Cerebellar cortex (tissue), 1 donor: ENCODE measurements at regions not wholly inside any gene's neighbourhood (a gene's known extent, or its start where the extent isn't known, plus 50 kb on each side); places are given as distances from the start of the nearest gene placed in this dataset.
A peak's percentile ranks its signal among the peaks of the same experiment; 100 is the strongest.

ENCODE experiments used
- DNase-seq: peaks from one replicate; pipeline ENCODE4 v3.0.0-alpha.2; 2015; ENCODE audit warnings: low spot score

GRCh38 chr2:122884889-122885288 is 1129.4 kb downstream of the TSN start:
- DNase-seq, result no peak

- DNase-seq, result no peak
Measured at GRCh38 chr2:122885436-122885835, 1130.0 kb downstream of the TSN start.

GRCh38 chr2:122886479-122887145 is 1131.2 kb downstream of the TSN start:
- DNase-seq, result no peak

GRCh38 chr2:122899614-122900013 is 1125.5 kb upstream of the CNTNAP5 start:
- no peak for DNase-seq

GRCh38 chr2:122905431-122905830 is 1119.7 kb upstream of the CNTNAP5 start:
- DNase-seq, result no peak

GRCh38 chr2:122908159-122908558 is 1116.9 kb upstream of the CNTNAP5 start:
- DNase-seq, result no peak

- DNase-seq, result peak; percentile 17
Measured at GRCh38 chr2:122927197-122927596, 1097.9 kb upstream of the CNTNAP5 start.

GRCh38 chr2:122927710-122928557 is 1097.2 kb upstream of the CNTNAP5 start:
- no peak for DNase-seq

GRCh38 chr2:122929347-122929746 is 1095.7 kb upstream of the CNTNAP5 start:
- DNase-seq, result no peak

GRCh38 chr2:122935506-122935905 is 1089.6 kb upstream of the CNTNAP5 start:
- DNase-seq, result no peak

GRCh38 chr2:122939796-122940195 is 1085.3 kb upstream of the CNTNAP5 start:
- DNase-seq, result no peak

GRCh38 chr2:122949523-122949922 is 1075.6 kb upstream of the CNTNAP5 start:
- no peak for DNase-seq

GRCh38 chr2:122955776-122956175 is 1069.3 kb upstream of the CNTNAP5 start:
- DNase-seq, result no peak

- DNase-seq, result no peak
Measured at GRCh38 chr2:122960759-122961641, 1064.1 kb upstream of the CNTNAP5 start.

- no peak for DNase-seq
Measured at GRCh38 chr2:122966461-122966860, 1058.6 kb upstream of the CNTNAP5 start.

GRCh38 chr2:122977580-122977979 is 1047.5 kb upstream of the CNTNAP5 start:
- DNase-seq, result no peak

- DNase-seq, result no peak
Measured at GRCh38 chr2:122980671-122981070, 1044.4 kb upstream of the CNTNAP5 start.

GRCh38 chr2:122982936-122983335 is 1042.2 kb upstream of the CNTNAP5 start:
- DNase-seq, result no peak

GRCh38 chr2:122988395-122989221 is 1036.5 kb upstream of the CNTNAP5 start:
- no peak for DNase-seq

GRCh38 chr2:122993592-122993991 is 1031.5 kb upstream of the CNTNAP5 start:
- no peak for DNase-seq

GRCh38 chr2:122999258-122999657 is 1025.8 kb upstream of the CNTNAP5 start:
- DNase-seq, result no peak

- no peak for DNase-seq
Measured at GRCh38 chr2:122999821-123000220, 1025.3 kb upstream of the CNTNAP5 start.
